Mucosa of rectum (tissue), 2 donors: ENCODE measurements at regions not wholly inside any gene's neighbourhood (a gene's known extent, or its start where the extent isn't known, plus 50 kb on each side); places are given as distances from the start of the nearest gene placed in this dataset.

ENCODE experiments used
- H3K27ac ChIP-seq, 2 donors: one replicate each; pipeline ENCODE4 v1.7.0; 2013; ENCODE audit warnings: inconsistent platforms in 2 of 2, low read depth in 2 of 2, low read length in 2 of 2
- H3K27me3 ChIP-seq, 2 donors: one replicate each; pipeline ENCODE4 v1.7.0; 2013; ENCODE audit warnings: low read length in 2 of 2; ENCODE audit not compliant: control insufficient read depth in 2 of 2, insufficient read depth in 2 of 2
- H3K36me3 ChIP-seq, 2 donors: one replicate each; pipeline ENCODE4 v1.7.0; 2013; ENCODE audit warnings: low read length in 2 of 2; ENCODE audit not compliant: control insufficient read depth in 2 of 2, insufficient read depth in 2 of 2
- H3K4me1 ChIP-seq, 2 donors: one replicate each; pipeline ENCODE4 v1.7.0; 2013; ENCODE audit warnings: low read length in 2 of 2, mild to moderate bottlenecking in 1 of 2; ENCODE audit not compliant: control insufficient read depth in 2 of 2, insufficient read depth in 2 of 2
- H3K4me3 ChIP-seq, 2 donors: one replicate each; pipeline ENCODE4 v1.7.0; 2013; ENCODE audit warnings: low read length in 2 of 2
- H3K9ac ChIP-seq, 2 donors: one replicate each; pipeline ENCODE4 v1.7.0; 2013; ENCODE audit warnings: low read length in 2 of 2, low read depth in 1 of 2, mild to moderate bottlenecking in 1 of 2
- H3K9me3 ChIP-seq, 2 donors: one replicate each; pipeline ENCODE4 v1.7.0; 2013; ENCODE audit warnings: low read length in 2 of 2; ENCODE audit not compliant: control insufficient read depth in 2 of 2
- donor health status: healthy.
- donor health status: Normal muscosa, but diverticular disease.

DNA sequence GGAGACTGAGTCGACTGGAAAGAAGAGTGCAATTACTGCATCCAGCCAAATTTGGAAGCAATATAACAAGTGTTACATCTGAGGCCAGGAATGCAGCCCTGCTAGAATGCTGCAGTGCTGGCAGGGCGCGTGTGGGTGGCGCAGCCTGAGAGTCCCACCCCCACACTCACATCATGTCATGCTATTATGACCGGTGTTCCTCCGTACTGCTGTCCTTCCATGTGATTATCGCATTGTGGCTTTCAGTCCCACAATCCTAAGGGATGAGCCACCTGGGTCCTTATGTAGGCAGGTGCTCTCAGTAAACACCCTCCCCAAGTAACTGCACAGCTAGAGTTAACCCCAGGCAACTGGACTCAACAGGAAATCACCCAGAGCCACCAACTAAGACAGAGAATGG, 122.6 kb upstream of the CPEB2 start:
- no peak overlapping the region for H3K27ac ChIP-seq
- H3K9me3 ChIP-seq: no peaks in the 10 kb centered on the region
- H3K9ac ChIP-seq: no peak overlapping the region
- no peak overlapping the region for H3K4me3 ChIP-seq
- no peaks in the 10 kb centered on the region for H3K27me3 ChIP-seq
- peaks cover 5 to 7% of the 10 kb centered on the region in 2 donors for H3K4me1 ChIP-seq
- H3K36me3 ChIP-seq: no peaks in the 10 kb centered on the region

DNA sequence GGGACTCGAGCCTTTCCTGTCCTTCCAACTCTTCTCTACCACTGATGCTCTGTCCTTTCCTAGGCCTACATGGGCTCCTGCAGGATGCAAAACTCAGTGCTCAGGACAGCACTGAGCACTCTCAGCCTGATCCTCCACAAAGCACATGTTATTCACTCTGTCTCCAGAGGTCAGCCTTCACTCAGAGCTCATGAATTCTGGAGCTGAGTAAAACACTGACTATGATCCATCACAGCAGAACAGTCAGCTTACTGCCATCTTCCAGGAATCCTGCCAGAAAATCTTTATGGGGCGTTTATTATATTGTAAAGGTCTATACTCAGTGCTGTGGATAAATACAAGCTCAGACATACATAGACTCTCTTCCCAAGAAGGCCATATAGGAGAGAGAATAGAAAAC, 121.5 kb upstream of the CPEB2 start:
- peaks cover 5 to 7% of the 10 kb centered on the region in 2 donors for H3K4me1 ChIP-seq
- H3K9me3 ChIP-seq: no peaks in the 10 kb centered on the region
- H3K9ac ChIP-seq: no peak overlapping the region
- H3K27ac ChIP-seq: no peak overlapping the region
- no peak overlapping the region for H3K4me3 ChIP-seq
- H3K27me3 ChIP-seq: no peaks in the 10 kb centered on the region
- H3K36me3 ChIP-seq: no peaks in the 10 kb centered on the region

DNA sequence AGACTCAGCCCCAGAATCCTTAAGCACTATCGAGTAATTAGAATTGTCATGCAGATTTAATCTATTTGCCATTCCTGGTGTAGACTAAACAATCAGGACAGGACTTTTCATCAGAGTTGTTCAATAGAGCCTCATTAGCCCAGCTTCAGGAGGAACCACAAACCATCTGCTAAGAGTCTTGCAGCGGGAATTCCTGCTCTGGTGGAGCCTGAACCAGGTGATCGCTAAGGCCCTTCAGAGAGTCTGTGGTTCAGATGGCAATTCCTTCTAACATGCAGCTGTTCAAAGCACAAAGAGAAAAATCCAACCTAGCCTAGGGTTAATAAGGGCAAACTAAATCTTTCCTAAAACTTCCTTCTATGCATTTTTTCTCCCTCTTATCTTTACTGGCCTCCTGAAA, 119.1 kb upstream of the CPEB2 start:
- H3K9me3 ChIP-seq: no peaks in the 10 kb centered on the region
- no peaks in the 10 kb centered on the region for H3K36me3 ChIP-seq
- no peak overlapping the region for H3K27ac ChIP-seq
- peaks cover 3 to 7% of the 10 kb centered on the region in 2 donors for H3K4me1 ChIP-seq
- no peak overlapping the region for H3K4me3 ChIP-seq
- no peaks in the 10 kb centered on the region for H3K27me3 ChIP-seq
- H3K9ac ChIP-seq: no peak overlapping the region

DNA sequence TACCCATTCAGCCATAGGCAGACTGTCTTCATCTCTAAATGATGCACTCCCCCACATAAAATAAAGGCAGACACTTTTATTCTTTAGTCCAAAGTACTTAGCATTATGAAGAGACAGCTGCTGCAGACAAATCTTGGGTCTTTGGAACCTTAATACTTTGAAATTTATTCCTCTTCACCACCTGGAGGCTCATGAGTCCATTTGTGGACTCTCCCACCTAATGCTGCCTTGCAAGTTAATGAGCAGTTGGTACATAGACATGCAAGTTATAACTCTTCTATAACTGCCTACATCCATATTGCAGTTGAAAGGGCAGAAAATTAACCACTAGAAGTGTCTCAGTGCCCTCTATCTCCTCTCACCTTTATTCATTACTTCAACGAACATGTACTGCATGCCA, 118.6 kb upstream of the CPEB2 start:
- Histone ChIP-seq H3K36me3 (no peaks in the 10 kb centered on the region), H3K9me3 (no peaks in the 10 kb centered on the region), H3K27ac (no peak overlapping the region), H3K9ac (no peak overlapping the region), H3K4me1 (peaks cover 3 to 7% of the 10 kb centered on the region in 2 donors), H3K27me3 (no peaks in the 10 kb centered on the region), H3K4me3 (no peak overlapping the region)

DNA sequence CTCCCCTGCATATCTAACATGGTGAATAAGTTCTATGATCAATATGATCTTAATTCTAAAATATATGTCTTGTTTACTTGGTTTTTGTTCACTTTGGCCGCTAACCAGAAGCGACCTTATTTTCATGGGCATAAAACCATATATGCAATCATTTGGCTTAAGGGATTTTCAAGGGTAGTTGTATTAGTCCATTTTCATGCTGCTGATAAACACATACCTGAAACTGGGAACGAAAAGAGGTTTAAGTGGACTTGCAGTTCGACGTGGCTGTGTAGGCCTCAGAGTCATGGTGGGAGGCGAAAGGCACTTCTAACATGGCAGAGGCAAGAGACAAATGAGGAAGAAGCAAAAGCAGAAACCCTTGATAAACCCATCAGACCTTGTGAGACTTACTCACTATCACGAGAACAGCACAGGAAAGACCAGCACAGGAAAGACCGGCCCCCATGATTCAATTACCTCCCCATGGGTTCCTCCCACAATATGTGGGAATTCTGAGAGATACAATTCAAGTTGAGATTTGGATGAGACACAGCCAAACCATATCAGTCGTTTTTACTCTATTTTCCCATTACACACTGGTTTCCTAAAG, 114.3 kb upstream of the CPEB2 start:
- H3K4me3 ChIP-seq: no peak overlapping the region
- no peak overlapping the region for H3K9ac ChIP-seq
- H3K4me1 ChIP-seq: no peaks in the 10 kb centered on the region
- H3K27me3 ChIP-seq: no peaks in the 10 kb centered on the region
- H3K36me3 ChIP-seq: no peaks in the 10 kb centered on the region
- H3K9me3 ChIP-seq: no peaks in the 10 kb centered on the region
- no peak overlapping the region for H3K27ac ChIP-seq

DNA sequence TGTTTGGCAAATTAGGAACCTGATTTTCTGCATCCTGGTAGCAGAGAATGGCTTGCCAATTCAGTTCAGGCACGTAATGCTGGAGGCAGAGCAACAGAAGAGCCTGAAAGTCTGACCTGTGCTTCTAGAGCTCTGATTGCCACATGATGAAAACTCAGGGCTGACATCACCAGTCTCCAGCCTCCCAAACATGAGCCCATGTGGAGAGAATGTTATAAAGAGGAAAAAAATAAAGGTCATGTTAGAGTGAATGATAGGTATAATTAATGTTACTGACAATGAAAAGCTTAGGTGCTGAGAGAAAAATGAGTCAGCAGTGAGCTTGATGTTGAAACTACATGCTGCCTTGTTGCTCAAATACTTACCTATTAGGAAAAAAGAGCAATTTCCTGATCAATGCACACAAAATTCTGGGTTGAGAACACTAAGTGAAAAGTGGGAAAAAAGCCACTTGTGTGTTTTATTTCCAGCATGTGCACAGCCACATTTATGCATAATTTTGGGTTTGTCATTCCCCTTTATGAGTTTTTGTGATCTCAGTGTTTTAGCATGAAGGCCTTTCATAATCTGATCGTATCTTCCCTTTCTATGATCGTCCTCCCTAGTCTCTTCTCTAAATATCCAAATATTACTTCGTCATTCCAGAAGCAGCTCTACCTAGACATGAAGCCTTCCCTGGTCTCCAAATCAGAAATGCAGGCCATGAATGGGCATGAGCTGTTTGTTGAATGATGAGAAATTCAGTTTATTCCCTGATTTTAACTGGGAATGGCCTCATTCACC, 113.3 kb upstream of the CPEB2 start:
- H3K9ac ChIP-seq: no peak overlapping the region
- no peaks in the 10 kb centered on the region for H3K4me1 ChIP-seq
- H3K9me3 ChIP-seq: no peaks in the 10 kb centered on the region
- no peaks in the 10 kb centered on the region for H3K27me3 ChIP-seq
- no peak overlapping the region for H3K27ac ChIP-seq
- no peak overlapping the region for H3K4me3 ChIP-seq
- no peaks in the 10 kb centered on the region for H3K36me3 ChIP-seq

DNA sequence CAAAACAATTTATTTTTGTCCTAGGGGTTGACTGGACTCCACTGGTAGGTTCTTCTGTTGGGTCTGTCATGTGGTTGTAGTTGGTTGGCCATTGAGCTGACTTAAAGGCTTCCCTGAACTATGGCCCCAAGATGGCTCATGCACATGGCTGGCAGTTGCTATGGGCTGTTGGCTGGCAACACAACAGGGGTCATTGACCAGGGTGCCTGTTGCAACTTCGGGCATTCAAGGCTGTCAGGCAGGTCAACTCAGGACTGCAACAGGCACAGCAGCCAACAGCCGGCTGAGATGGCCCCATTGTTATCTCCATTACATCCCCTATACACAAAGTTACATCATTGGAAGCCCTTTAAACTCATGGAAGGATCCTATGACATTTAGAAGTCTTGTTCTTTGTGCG, 109.7 kb upstream of the CPEB2 start:
- H3K4me3 ChIP-seq: no peak overlapping the region
- H3K4me1 ChIP-seq: no peaks in the 10 kb centered on the region
- H3K27me3 ChIP-seq: no peaks in the 10 kb centered on the region
- H3K27ac ChIP-seq: no peak overlapping the region
- no peak overlapping the region for H3K9ac ChIP-seq
- H3K9me3 ChIP-seq: no peaks in the 10 kb centered on the region
- no peaks in the 10 kb centered on the region for H3K36me3 ChIP-seq

DNA sequence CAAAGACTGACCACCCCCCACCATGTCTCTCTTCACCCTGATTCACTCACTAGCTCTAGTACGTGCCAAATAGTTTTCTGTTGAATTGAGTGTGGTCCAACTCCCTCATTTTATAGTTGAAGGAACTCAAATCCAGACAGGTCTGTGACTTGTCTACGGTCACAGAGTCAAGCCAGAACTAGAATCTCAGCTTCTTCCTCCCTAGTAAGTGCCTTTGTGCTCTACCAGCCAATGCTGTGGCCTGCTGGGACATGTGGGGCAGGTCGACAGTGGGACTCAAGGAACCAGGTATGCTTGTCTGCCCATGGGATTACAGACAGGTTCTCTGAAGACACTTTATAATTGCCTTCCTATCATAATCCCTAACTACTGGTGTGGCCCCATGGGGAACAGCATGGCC, 108.6 kb upstream of the CPEB2 start:
- no peak overlapping the region for H3K9ac ChIP-seq
- no peak overlapping the region for H3K27ac ChIP-seq
- no peaks in the 10 kb centered on the region for H3K4me1 ChIP-seq
- no peak overlapping the region for H3K4me3 ChIP-seq
- no peaks in the 10 kb centered on the region for H3K27me3 ChIP-seq
- H3K36me3 ChIP-seq: no peaks in the 10 kb centered on the region
- no peaks in the 10 kb centered on the region for H3K9me3 ChIP-seq

DNA sequence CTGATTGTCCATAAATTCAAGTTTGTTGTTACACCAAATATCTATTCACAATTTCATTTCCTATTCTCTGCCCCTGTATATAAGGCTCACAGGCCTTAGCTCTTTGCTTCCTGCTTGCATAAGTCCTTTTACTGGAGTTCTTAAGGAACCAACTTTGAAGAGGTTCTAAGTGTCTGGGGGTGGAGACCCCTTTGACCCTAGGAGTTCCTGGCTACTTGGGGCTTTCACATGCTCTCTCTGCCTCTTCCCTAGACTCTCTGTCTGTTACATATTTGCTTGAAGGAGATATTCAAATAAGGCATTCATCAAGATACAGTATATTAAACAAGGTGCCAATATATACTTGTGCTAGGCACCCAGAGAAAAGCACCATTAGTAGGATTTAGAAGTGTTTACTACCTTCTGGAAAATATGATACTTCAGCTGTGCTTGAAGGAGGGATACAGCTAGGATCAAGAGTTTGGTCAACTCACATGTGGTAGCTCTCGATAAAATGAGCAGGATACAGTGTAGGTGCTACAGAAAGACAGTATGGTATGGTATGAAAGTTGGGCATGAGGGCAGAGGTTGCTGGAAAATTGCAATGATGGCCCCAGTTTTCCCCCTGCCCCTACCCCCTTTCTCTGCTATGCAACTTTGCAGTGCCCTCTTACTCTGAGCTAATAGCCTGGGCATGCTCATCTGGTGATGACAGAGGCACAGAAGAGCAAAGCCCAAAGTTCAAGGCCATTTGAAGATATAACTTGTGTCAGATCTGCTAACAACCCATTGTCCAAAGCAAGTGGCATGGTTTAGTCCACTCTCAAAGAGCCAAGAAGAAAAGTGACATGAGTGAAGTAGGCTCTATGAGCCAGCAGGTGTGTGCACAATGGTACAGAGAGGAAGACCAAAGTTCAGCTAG, 107.6 kb upstream of the CPEB2 start:
- no peak overlapping the region for H3K27ac ChIP-seq
- no peaks in the 10 kb centered on the region for H3K4me1 ChIP-seq
- H3K9ac ChIP-seq: no peak overlapping the region
- no peak overlapping the region for H3K4me3 ChIP-seq
- no peaks in the 10 kb centered on the region for H3K27me3 ChIP-seq
- no peaks in the 10 kb centered on the region for H3K9me3 ChIP-seq
- H3K36me3 ChIP-seq: no peaks in the 10 kb centered on the region

DNA sequence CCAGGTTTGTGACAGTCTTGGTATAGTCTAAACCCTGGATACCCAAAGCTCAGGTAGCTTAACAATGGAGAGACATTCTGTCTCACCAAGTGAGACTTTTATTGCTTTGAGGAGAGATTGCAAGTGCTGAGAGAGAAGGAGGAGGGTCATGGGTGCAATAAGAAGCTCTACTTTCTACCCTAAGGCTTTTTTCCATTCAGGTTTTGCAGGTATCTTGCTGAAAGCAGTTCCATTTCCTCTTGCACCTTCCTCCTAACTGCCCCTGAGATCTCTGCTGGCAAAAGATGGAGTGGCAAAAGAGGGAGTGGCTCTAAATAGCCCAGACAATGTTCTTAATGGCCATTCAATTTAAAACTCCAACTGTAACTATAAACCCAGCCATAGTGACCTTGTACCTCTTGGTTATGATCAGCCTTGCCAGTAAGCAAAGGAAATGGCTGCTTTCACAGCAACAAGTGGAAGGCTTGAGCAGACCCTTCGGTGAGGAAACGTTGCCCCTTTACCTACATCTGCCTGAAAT, 105.6 kb upstream of the CPEB2 start:
- Histone ChIP-seq H3K27ac (no peak overlapping the region), H3K27me3 (no peaks in the 10 kb centered on the region), H3K9me3 (no peaks in the 10 kb centered on the region)

More for the DNA sequence above, 105.6 kb upstream of the CPEB2 start:
- Histone ChIP-seq H3K4me3 (no peak overlapping the region), H3K4me1 (no peaks in the 10 kb centered on the region), H3K9ac (no peak overlapping the region), H3K36me3 (no peaks in the 10 kb centered on the region)
